ENCODE measurements at regions not wholly inside any gene's neighbourhood (a gene's known extent, or its start where the extent isn't known, plus 50 kb on each side); places are given as distances from the start of the nearest gene placed in this dataset.

GRCh38 chr21:21898801-21899200 lies 900.6 kb downstream of the NCAM2 start:
- TF ChIP-seq EP300 (IDR thresholded peaks at IDR 0.05; ENCODE audit: borderline replicate concordance in 1 of 2, low read depth in 2 of 2, low read length in 2 of 2) (no peak), CBX8 (IDR thresholded peaks at IDR 0.05; ENCODE audit: borderline replicate concordance, low read depth, low read length) (no peak), EZH2 (IDR thresholded peaks at IDR 0.05; ENCODE audit: low read depth, low read length, severe bottlenecking) (no peak), E2F6 (IDR thresholded peaks at IDR 0.05) (no peak), CEBPB (IDR thresholded peaks at IDR 0.05; ENCODE audit: low read depth, low read length) (no peak), CTCF (IDR thresholded peaks at IDR 0.05; ENCODE audit: control extremely low read depth in 1 of 3, insufficient read depth in 1 of 3, low read depth in 1 of 3, low read length in 3 of 3) (no peak), BACH1 (IDR thresholded peaks at IDR 0.05; ENCODE audit: low read length) (no peak), TBP (IDR thresholded peaks at IDR 0.05; ENCODE audit: low read depth, low read length) (no peak)

Data from H1 (cell line).